Tibial artery (tissue), 4 donors: ENCODE measurements at regions not wholly inside any gene's neighbourhood (a gene's known extent, or its start where the extent isn't known, plus 50 kb on each side); places are given as distances from the start of the nearest gene placed in this dataset.
"Not testable (repeated sequence)": the region's sequence is repeated elsewhere in the genome, so short reads cannot be mapped to it uniquely, and the experiment has no call there.

Experiments used
- DNase-seq, 2 donors: peaks; one replicate each; pipeline ENCODE4 v3.0.0-alpha.2; 2019
- H3K27ac ChIP-seq, 2 donors: fragments of 200-600 bp; sonication (generic) in 1 of 2; 1 replicate in 1 of 2; 2 replicates in 1 of 2; pipeline ENCODE4 v1.5.1; 2018 to 2019; ENCODE audit warnings: mild to moderate bottlenecking in 1 of 2
- H3K27me3 ChIP-seq, 2 donors: fragments of 200-600 bp; sonication (generic) in 1 of 2; one replicate each; pipeline versions ENCODE4 v1.5.1 to v1.6.0; 2016 to 2019
- H3K36me3 ChIP-seq, 3 donors: fragments of 200-600 bp; sonication (generic) in 2 of 3; one replicate each; pipeline ENCODE4 v1.5.1; 2016 to 2019; ENCODE audit warnings: mild to moderate bottlenecking in 2 of 3
- H3K4me1 ChIP-seq, 4 donors: fragments of 200-600 bp; sonication (generic) in 2 of 4; 1 replicate in 3 of 4; 2 replicates in 1 of 4; pipeline ENCODE4 v1.5.1; 2016 to 2019
- H3K4me3 ChIP-seq, 2 donors: fragments of 200-600 bp; sonication (generic) in 1 of 2; 1 replicate in 1 of 2; 2 replicates in 1 of 2; pipeline ENCODE4 v1.5.1; 2018 to 2019; ENCODE audit warnings: mild to moderate bottlenecking in 2 of 2
- H3K9me3 ChIP-seq, 3 donors: fragments of 200-600 bp; sonication (generic) in 1 of 3; one replicate each; pipeline ENCODE4 v1.5.1; 2016 to 2019
- intact Hi-C: fragments of 100-400 bp; cut with DNase I; formaldehyde crosslinking; loops from one replicate; pipeline ENCODE4 v1.15.0; 2023; ENCODE audit warnings: low total_unique reads

GRCh38 chr7:149930374-149931068 lies 56.8 kb downstream of the ATP6V0E2 start:
- H3K4me1 ChIP-seq, H3K4me3 ChIP-seq, H3K27me3 ChIP-seq, intact Hi-C loops, DNase-seq, H3K27ac ChIP-seq, H3K36me3 ChIP-seq, H3K9me3 ChIP-seq: not testable (repeated sequence)

- H3K9me3 ChIP-seq, DNase-seq, H3K4me1 ChIP-seq, H3K27ac ChIP-seq, intact Hi-C loops, H3K27me3 ChIP-seq, H3K4me3 ChIP-seq, H3K36me3 ChIP-seq: not testable (repeated sequence)
Measured at GRCh38 chr7:149933776-149934175, 60.0 kb downstream of the ATP6V0E2 start.

GRCh38 chr7:149947346-149947745 lies 73.6 kb downstream of the ATP6V0E2 start:
- H3K4me1 ChIP-seq, H3K27me3 ChIP-seq, H3K9me3 ChIP-seq, H3K36me3 ChIP-seq, DNase-seq, H3K27ac ChIP-seq, intact Hi-C loops, H3K4me3 ChIP-seq: not testable (repeated sequence)

GRCh38 chr7:149948444-149948843 lies 74.7 kb downstream of the ATP6V0E2 start:
- H3K4me1 ChIP-seq, DNase-seq, H3K27me3 ChIP-seq, H3K36me3 ChIP-seq, H3K9me3 ChIP-seq, intact Hi-C loops, H3K27ac ChIP-seq, H3K4me3 ChIP-seq: not testable (repeated sequence)

DNA sequence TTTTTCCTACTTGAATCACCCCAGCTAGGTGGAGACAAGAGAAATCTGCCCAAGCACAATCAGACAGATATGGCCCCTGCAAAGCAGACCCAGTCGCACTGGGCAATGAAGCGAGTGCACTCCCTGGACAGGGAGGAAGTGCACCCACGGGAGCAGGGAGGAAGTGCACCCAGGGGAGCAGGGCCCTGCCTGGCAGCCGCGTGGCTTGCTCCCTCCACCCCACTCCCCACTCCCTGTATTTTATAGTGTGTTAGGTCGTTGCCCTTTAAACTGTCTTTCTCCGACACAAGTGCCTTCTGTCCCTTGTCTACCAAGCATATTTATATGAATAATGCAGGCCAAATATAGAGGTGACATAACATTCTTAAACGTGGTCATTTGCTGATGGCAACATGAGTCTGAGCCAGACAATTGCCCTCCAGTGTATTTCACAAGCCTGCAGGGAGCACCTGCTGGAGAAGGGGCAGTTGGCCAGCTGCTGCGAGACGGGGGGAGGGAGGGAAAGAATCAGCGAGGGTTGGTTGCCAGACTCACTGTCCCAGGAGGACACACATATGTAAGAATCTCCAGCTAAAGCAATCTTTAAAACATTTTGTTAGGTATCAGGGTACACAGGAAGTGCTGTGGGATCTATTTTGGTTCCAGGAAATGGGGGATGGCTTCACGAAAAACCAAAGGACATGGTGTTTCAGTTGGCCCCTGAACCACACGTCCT lies 76.3 kb downstream of the ATP6V0E2 start:
- H3K27ac ChIP-seq, H3K4me3 ChIP-seq, H3K36me3 ChIP-seq, H3K4me1 ChIP-seq, H3K27me3 ChIP-seq, H3K9me3 ChIP-seq, intact Hi-C loops, DNase-seq: not testable (repeated sequence)

DNA sequence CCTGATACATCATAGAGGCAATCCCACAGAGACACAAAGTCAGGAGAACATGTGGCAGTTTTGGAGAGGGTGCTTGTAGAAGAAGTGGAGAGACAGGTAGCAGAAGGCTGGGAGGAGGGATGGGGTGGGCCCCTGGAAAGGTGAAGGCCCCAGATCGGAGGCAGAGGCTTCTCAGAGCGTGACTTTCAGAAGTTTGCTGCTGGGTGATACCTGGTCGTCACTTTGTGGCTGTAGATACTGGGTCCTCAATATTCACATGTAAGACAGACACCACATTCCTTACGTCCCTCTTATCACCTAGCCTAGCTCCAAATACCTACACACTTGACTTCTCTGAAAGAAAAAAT lies 76.8 kb downstream of the ATP6V0E2 start:
- H3K4me3 ChIP-seq, H3K9me3 ChIP-seq, H3K4me1 ChIP-seq, DNase-seq, H3K27ac ChIP-seq, intact Hi-C loops, H3K36me3 ChIP-seq, H3K27me3 ChIP-seq: not testable (repeated sequence)

GRCh38 chr7:149951579-149951978 lies 77.8 kb downstream of the ATP6V0E2 start:
- H3K27me3 ChIP-seq, H3K36me3 ChIP-seq, H3K4me1 ChIP-seq, H3K9me3 ChIP-seq, intact Hi-C loops, H3K27ac ChIP-seq, DNase-seq, H3K4me3 ChIP-seq: not testable (repeated sequence)

- DNase-seq, H3K27ac ChIP-seq, H3K4me3 ChIP-seq, H3K27me3 ChIP-seq, H3K36me3 ChIP-seq, H3K4me1 ChIP-seq, intact Hi-C loops, H3K9me3 ChIP-seq: not testable (repeated sequence)
Measured at GRCh38 chr7:149958880-149959279, 85.1 kb downstream of the ATP6V0E2 start.

DNA sequence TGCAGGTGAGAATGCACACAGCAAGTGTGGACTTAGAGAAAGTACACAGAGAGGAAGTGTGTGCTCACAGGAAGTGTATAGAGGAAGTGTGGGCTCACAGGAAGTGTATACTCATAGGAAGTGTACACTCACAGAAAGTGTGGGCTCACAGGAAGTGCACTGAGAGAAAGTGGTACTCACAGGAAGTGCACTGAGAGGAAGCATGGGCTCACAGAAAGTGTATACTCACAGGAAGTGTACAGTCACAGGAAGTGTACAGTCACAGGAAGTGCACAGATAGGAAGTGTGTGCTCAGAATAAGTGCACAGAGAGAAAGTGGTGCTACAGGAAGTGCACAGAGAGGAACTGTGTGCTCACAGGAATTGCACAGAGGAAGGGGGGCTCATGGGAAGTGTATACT lies 87.1 kb downstream of the ATP6V0E2 start:
- intact Hi-C loops, DNase-seq, H3K36me3 ChIP-seq, H3K4me3 ChIP-seq, H3K4me1 ChIP-seq, H3K9me3 ChIP-seq, H3K27me3 ChIP-seq, H3K27ac ChIP-seq: not testable (repeated sequence)

GRCh38 chr7:149961878-149962277 lies 88.1 kb downstream of the ATP6V0E2 start:
- H3K36me3 ChIP-seq, H3K27ac ChIP-seq, H3K9me3 ChIP-seq, H3K27me3 ChIP-seq, H3K4me1 ChIP-seq, DNase-seq, H3K4me3 ChIP-seq, intact Hi-C loops: not testable (repeated sequence)

- DNase-seq, H3K4me1 ChIP-seq, H3K36me3 ChIP-seq, H3K9me3 ChIP-seq, H3K27ac ChIP-seq, intact Hi-C loops, H3K4me3 ChIP-seq, H3K27me3 ChIP-seq: not testable (repeated sequence)
Measured at GRCh38 chr7:149962685-149963319, 89.0 kb downstream of the ATP6V0E2 start.

GRCh38 chr7:149963985-149964384 lies 90.2 kb downstream of the ATP6V0E2 start:
- H3K4me3 ChIP-seq, H3K36me3 ChIP-seq, intact Hi-C loops, H3K9me3 ChIP-seq, H3K27me3 ChIP-seq, H3K4me1 ChIP-seq, DNase-seq, H3K27ac ChIP-seq: not testable (repeated sequence)

GRCh38 chr7:149966444-149966843 lies 92.7 kb downstream of the ATP6V0E2 start:
- intact Hi-C loops, DNase-seq, H3K9me3 ChIP-seq: not testable (repeated sequence)

DNA sequence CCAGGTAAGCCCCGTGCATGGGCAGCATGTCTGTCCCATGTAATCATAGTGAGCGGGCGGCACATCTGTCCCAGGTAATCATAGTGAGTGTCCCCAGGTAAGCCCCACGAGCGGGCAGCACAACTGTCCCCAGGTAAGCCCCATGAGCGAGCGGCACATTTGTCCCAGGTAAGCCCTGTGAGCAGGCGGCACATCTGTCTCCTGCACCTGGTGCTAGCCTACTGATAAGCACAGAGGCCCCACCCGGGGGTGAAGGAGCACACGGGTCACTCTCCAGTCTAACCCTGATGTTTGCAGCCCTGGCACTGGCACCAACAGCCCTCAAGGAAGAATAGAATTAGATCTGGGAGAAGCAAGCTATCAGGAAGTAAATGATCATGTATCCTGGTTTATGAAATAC lies 99.2 kb downstream of the ATP6V0E2 start:
- H3K27me3 ChIP-seq, DNase-seq, H3K27ac ChIP-seq, H3K36me3 ChIP-seq, intact Hi-C loops, H3K4me1 ChIP-seq, H3K4me3 ChIP-seq, H3K9me3 ChIP-seq: not testable (repeated sequence)

More at GRCh38 chr7:149966444-149966843, 92.7 kb downstream of the ATP6V0E2 start:
- not testable (repeated sequence) for H3K4me1 ChIP-seq, H3K27ac ChIP-seq, H3K36me3 ChIP-seq, H3K27me3 ChIP-seq, H3K4me3 ChIP-seq
